Type B pancreatic cell (in vitro differentiated cells): ENCODE measurements at regions not wholly inside any gene's neighbourhood (a gene's known extent, or its start where the extent isn't known, plus 50 kb on each side); places are given as distances from the start of the nearest gene placed in this dataset.

Experiments
- DNase-seq: peaks from one replicate; pipeline ENCODE4 v3.0.0; 2021; ENCODE audit warnings: mixed read lengths; ENCODE audit not compliant: unreplicated experiment; ENCODE audit errors: extremely low spot score
- H3K27ac Mint-ChIP-seq: 2 replicates; pipeline ENCODE4 v1.8.0; 2021; ENCODE audit warnings: mild to moderate bottlenecking, mixed read lengths
- H3K27me3 Mint-ChIP-seq: 2 replicates; pipeline ENCODE4 v1.8.0; 2021; ENCODE audit warnings: mixed read lengths
- H3K36me3 Mint-ChIP-seq: 2 replicates; pipeline ENCODE4 v1.8.0; 2021; ENCODE audit warnings: mixed read lengths
- H3K4me1 Mint-ChIP-seq: one replicate; pipeline ENCODE4 v1.8.0; 2021; ENCODE audit warnings: mixed read lengths; ENCODE audit not compliant: unreplicated experiment
- H3K4me3 Mint-ChIP-seq: 2 replicates; pipeline ENCODE4 v1.8.0; 2021; ENCODE audit warnings: mild to moderate bottlenecking, mixed read lengths
- H3K9me3 Mint-ChIP-seq: 2 replicates; pipeline ENCODE4 v1.8.0; 2021; ENCODE audit warnings: mixed read lengths
- CTCF ChIP-seq: fragments of 200-600 bp; sonication (generic); conservative IDR thresholded peaks from 2 replicates; pipeline ENCODE4 v1.5.0; 2021; ENCODE audit warnings: antibody characterized with exemption, mild to moderate bottlenecking

- no peak for DNase-seq
- H3K4me1 Mint-ChIP-seq, result no peaks in the 10 kb centered on the region
- H3K4me3 Mint-ChIP-seq, result no peak overlapping the region
- no peak overlapping the region for H3K27ac Mint-ChIP-seq
- no peaks in the 10 kb centered on the region for H3K9me3 Mint-ChIP-seq
- H3K36me3 Mint-ChIP-seq, result no peaks in the 10 kb centered on the region
- no peak for TF ChIP-seq CTCF
- peaks cover 2% of the 10 kb centered on the region for H3K27me3 Mint-ChIP-seq
Observed at GRCh38 chr15:97838606-97839210, 121.8 kb upstream of the ARRDC4 start.

- H3K4me1 Mint-ChIP-seq, result no peaks in the 10 kb centered on the region
- H3K4me3 Mint-ChIP-seq, result no peak overlapping the region
- TF ChIP-seq CTCF, result no peak
- no peaks in the 10 kb centered on the region for H3K36me3 Mint-ChIP-seq
- no peaks in the 10 kb centered on the region for H3K9me3 Mint-ChIP-seq
- no peak overlapping the region for H3K27ac Mint-ChIP-seq
- H3K27me3 Mint-ChIP-seq, result no peaks in the 10 kb centered on the region
- DNase-seq, result no peak
Observed at GRCh38 chr15:97840501-97840900, 120.0 kb upstream of the ARRDC4 start.

GRCh38 chr15:97841558-97841957 lies 118.9 kb upstream of the ARRDC4 start:
- Mint-ChIP-seq H3K4me3 (no peak overlapping the region), H3K36me3 (no peaks in the 10 kb centered on the region), H3K9me3 (no peaks in the 10 kb centered on the region), H3K4me1 (no peaks in the 10 kb centered on the region), H3K27me3 (no peaks in the 10 kb centered on the region), H3K27ac (no peak overlapping the region)
- no peak for DNase-seq
- no peak for TF ChIP-seq CTCF

GRCh38 chr15:97849183-97849582 lies 111.3 kb upstream of the ARRDC4 start:
- Mint-ChIP-seq H3K9me3 (no peaks in the 10 kb centered on the region), H3K36me3 (no peaks in the 10 kb centered on the region), H3K4me3 (no peak overlapping the region), H3K27ac (no peak overlapping the region), H3K27me3 (no peaks in the 10 kb centered on the region), H3K4me1 (no peaks in the 10 kb centered on the region)
- TF ChIP-seq CTCF, result peak; percentile 32
- no peak for DNase-seq

GRCh38 chr15:97858296-97858695 lies 102.2 kb upstream of the ARRDC4 start:
- H3K4me3 Mint-ChIP-seq, result no peak overlapping the region
- H3K4me1 Mint-ChIP-seq, result no peaks in the 10 kb centered on the region

More at GRCh38 chr15:97858296-97858695, 102.2 kb upstream of the ARRDC4 start:
- no peaks in the 10 kb centered on the region for H3K9me3 Mint-ChIP-seq
- H3K27me3 Mint-ChIP-seq, result peaks cover 13% of the 10 kb centered on the region
- H3K36me3 Mint-ChIP-seq, result no peaks in the 10 kb centered on the region
- no peak for DNase-seq
- TF ChIP-seq CTCF, result no peak
- no peak overlapping the region for H3K27ac Mint-ChIP-seq
